ENCODE measurements at regions not wholly inside any gene's neighbourhood (a gene's known extent, or its start where the extent isn't known, plus 50 kb on each side); places are given as distances from the start of the nearest gene placed in this dataset.

GRCh38 chr18:6561420-6561861 lies 146.7 kb upstream of the L3MBTL4 start (continued):
- TF ChIP-seq TRIM24 (IDR thresholded peaks at IDR 0.05) (no peak), NFE2L1 (tag; IDR thresholded peaks at IDR 0.05; ENCODE audit: borderline replicate concordance, low read depth) (no peak), RCOR1 (IDR thresholded peaks at IDR 0.05; ENCODE audit: borderline replicate concordance in 1 of 2, low read depth in 2 of 2, low read length in 2 of 2) (peak in 1 of 2 experiments; percentile 84; a peak in 2 of 4 replicates), ZBTB8A (IDR thresholded peaks at IDR 0.05; ENCODE audit: partially characterized antibody) (no peak), HDAC1 (IDR thresholded peaks at IDR 0.05) (no peak), NR1H2 (CRISPR knock-in tag; IDR thresholded peaks at IDR 0.05) (no peak), RREB1 (CRISPR knock-in tag; IDR thresholded peaks at IDR 0.05) (no peak), REST (IDR thresholded peaks at IDR 0.05; ENCODE audit: borderline replicate concordance) (no peak), REST (CRISPR knock-in tag; IDR thresholded peaks at IDR 0.05; ENCODE audit: low read depth) (no peak), CEBPB (tag; IDR thresholded peaks at IDR 0.05) (peak; percentile 95), MTF1 (CRISPR knock-in tag; IDR thresholded peaks at IDR 0.05; ENCODE audit: borderline replicate concordance) (no peak), POLR2A (conservative IDR thresholded peaks at IDR 0.05) (no peak), BRD9 (IDR thresholded peaks at IDR 0.05; ENCODE audit: low read depth, partially characterized antibody) (no peak), ATF7 (IDR thresholded peaks at IDR 0.05) (peak; percentile 40; the same call in 1 of the 2 replicates), ZNF76 (CRISPR knock-in tag; IDR thresholded peaks at IDR 0.05; ENCODE audit: borderline replicate concordance) (no peak), HMBOX1 (IDR thresholded peaks at IDR 0.05) (peak; percentile 18; the same call in 1 of the 2 replicates)
